ENCODE measurements at regions not wholly inside any gene's neighbourhood (a gene's known extent, or its start where the extent isn't known, plus 50 kb on each side); places are given as distances from the start of the nearest gene placed in this dataset.

- TF ChIP-seq CTCF (IDR thresholded peaks at IDR 0.05; ENCODE audit: insufficient read depth, low read length) (no peak), POLR2AphosphoS5 (IDR thresholded peaks at IDR 0.05; ENCODE audit: low read depth) (no peak), GABPA (IDR thresholded peaks at IDR 0.05; ENCODE audit: low read depth) (no peak)
These were observed 713.4 kb downstream of the PCDH18 start for GRCh38 chr4:136818811-136819330.

Data from HL-60 (cell line).